ENCODE measurements at regions not wholly inside any gene's neighbourhood (a gene's known extent, or its start where the extent isn't known, plus 50 kb on each side); places are given as distances from the start of the nearest gene placed in this dataset.

GRCh38 chr21:22314963-22315362, 1316.8 kb downstream of the NCAM2 start:
- Histone ChIP-seq H3K9me3 (peaks cover 0 to 8% (median 0%) of the 10 kb centered on the region in 3 donors), H3K27ac (no peak overlapping the region), H3K36me3 (no peaks in the 10 kb centered on the region), H3K4me1 (no peaks in the 10 kb centered on the region), H3K27me3 (no peaks in the 10 kb centered on the region), H3K4me3 (no peak overlapping the region)
- no peak for DNase-seq
- intact Hi-C loops (cut with DNase I; ENCODE audit: low total_unique reads) = no loop called here
- TF ChIP-seq CTCF (IDR thresholded peaks at IDR 0.05) = no peak

- no peak overlapping the region for H3K27ac ChIP-seq
- H3K4me1 ChIP-seq = no peaks in the 10 kb centered on the region
- H3K4me3 ChIP-seq = no peak overlapping the region
- no peaks in the 10 kb centered on the region for H3K27me3 ChIP-seq
- DNase-seq = no peak
- no peaks in the 10 kb centered on the region for H3K36me3 ChIP-seq
- intact Hi-C loops (cut with DNase I; ENCODE audit: low total_unique reads) = no loop called here
- H3K9me3 ChIP-seq = no peaks in the 10 kb centered on the region
- no peak for TF ChIP-seq CTCF (IDR thresholded peaks at IDR 0.05)
Observed at GRCh38 chr21:22319435-22319834, 1321.2 kb downstream of the NCAM2 start.

- intact Hi-C loops (cut with DNase I; ENCODE audit: low total_unique reads) = no loop called here
- no peak for DNase-seq
Observed at GRCh38 chr21:22342889-22343288, 1344.7 kb downstream of the NCAM2 start.

GRCh38 chr21:22343303-22343702, 1345.1 kb downstream of the NCAM2 start:
- no peaks in the 10 kb centered on the region for H3K36me3 ChIP-seq
- TF ChIP-seq CTCF (IDR thresholded peaks at IDR 0.05) = no peak
- H3K27me3 ChIP-seq = no peaks in the 10 kb centered on the region
- H3K4me3 ChIP-seq = no peak overlapping the region
- intact Hi-C loops (cut with DNase I; ENCODE audit: low total_unique reads) = no loop called here
- no peaks in the 10 kb centered on the region for H3K9me3 ChIP-seq
- no peak overlapping the region for H3K27ac ChIP-seq
- DNase-seq = no peak
- no peaks in the 10 kb centered on the region for H3K4me1 ChIP-seq

More at GRCh38 chr21:22342889-22343288, 1344.7 kb downstream of the NCAM2 start:
- Histone ChIP-seq H3K27ac (no peak overlapping the region), H3K4me1 (no peaks in the 10 kb centered on the region), H3K36me3 (no peaks in the 10 kb centered on the region), H3K27me3 (no peaks in the 10 kb centered on the region), H3K9me3 (no peaks in the 10 kb centered on the region), H3K4me3 (no peak overlapping the region)
- TF ChIP-seq CTCF (IDR thresholded peaks at IDR 0.05) = no peak

- TF ChIP-seq CTCF (IDR thresholded peaks at IDR 0.05) = no peak
- H3K4me3 ChIP-seq = no peak overlapping the region
- intact Hi-C loops (cut with DNase I; ENCODE audit: low total_unique reads) = no loop called here
- H3K27ac ChIP-seq = no peak overlapping the region
- DNase-seq = no peak
- H3K4me1 ChIP-seq = no peaks in the 10 kb centered on the region
- H3K27me3 ChIP-seq = no peaks in the 10 kb centered on the region
- H3K9me3 ChIP-seq = no peaks in the 10 kb centered on the region
- H3K36me3 ChIP-seq = no peaks in the 10 kb centered on the region
Observed at GRCh38 chr21:22343721-22344120, 1345.5 kb downstream of the NCAM2 start.

GRCh38 chr21:22345624-22346023, 1347.4 kb downstream of the NCAM2 start:
- Histone ChIP-seq H3K9me3 (no peaks in the 10 kb centered on the region), H3K27ac (no peak overlapping the region), H3K27me3 (no peaks in the 10 kb centered on the region), H3K4me1 (no peaks in the 10 kb centered on the region), H3K4me3 (no peak overlapping the region), H3K36me3 (no peaks in the 10 kb centered on the region)
- intact Hi-C loops (cut with DNase I; ENCODE audit: low total_unique reads) = no loop called here
- DNase-seq = no peak
- TF ChIP-seq CTCF (IDR thresholded peaks at IDR 0.05) = no peak

Measured in tibial artery (tissue), 4 donors.